Body of pancreas (tissue), 4 donors: ENCODE measurements at regions not wholly inside any gene's neighbourhood (a gene's known extent, or its start where the extent isn't known, plus 50 kb on each side); places are given as distances from the start of the nearest gene placed in this dataset.

ENCODE experiments used
- ATAC-seq: fragments of 150-250 bp; one replicate; pipeline ENCODE4 v1.9.1; 2016
- DNase-seq, 4 donors: peaks; one replicate each; pipeline ENCODE4 v3.0.0-alpha.2; 2019
- H3K27ac ChIP-seq, 4 donors: fragments of 200-600 bp; sonication (generic); 1 replicate in 3 of 4; 2 replicates in 1 of 4; pipeline versions ENCODE4 v1.5.1 to v1.6.1; 2016 to 2019; ENCODE audit warnings: mild to moderate bottlenecking in 1 of 4, mixed read lengths in 1 of 4, moderate library complexity in 1 of 4
- H3K27me3 ChIP-seq, 2 donors: fragments of 200-600 bp; sonication (generic); one replicate each; pipeline ENCODE4 v1.6.0; 2016; ENCODE audit warnings: mild to moderate bottlenecking in 1 of 2
- H3K36me3 ChIP-seq, 2 donors: fragments of 200-600 bp; sonication (generic); replicated peaks in 1 of 2; 2 replicates each; pipeline ENCODE4 v1.5.1; 2016; ENCODE audit warnings: low read depth in 2 of 2; ENCODE audit not compliant: insufficient read depth in 1 of 2
- H3K4me1 ChIP-seq: fragments of 200-600 bp; sonication (generic); one replicate; pipeline ENCODE4 v1.6.0; 2016
- H3K4me3 ChIP-seq, 2 donors: fragments of 200-600 bp; sonication (generic); 1 replicate in 1 of 2; 2 replicates in 1 of 2; pipeline ENCODE4 v1.5.1; 2016 to 2019
- H3K9me3 ChIP-seq, 3 donors: fragments of 200-600 bp; sonication (generic); 1 replicate in 2 of 3; 2 replicates in 1 of 3; pipeline ENCODE4 v1.5.1; 2016
- CTCF ChIP-seq, 7 experiments: fragments of 450-650 bp in 4 of 7; fragments of 200-600 bp in 3 of 7; sonication (generic) in 3 of 7; IDR thresholded peaks; one replicate each; pipeline ENCODE4 v1.5.1; 2016 to 2019; ENCODE audit warnings: antibody characterized with exemption in 7 of 7
- POLR2A ChIP-seq, 3 donors: fragments of 450-650 bp; IDR thresholded peaks; one replicate each; pipeline ENCODE4 v1.6.1; 2016; ENCODE audit warnings: antibody characterized with exemption in 3 of 3, mild to moderate bottlenecking in 2 of 3
- WGBS, 2 donors: methylation state at CpG; one replicate each; pipeline ENCODE4 v1.1.5; 2017; 5-methylcytosine and 5-hydroxymethylcytosine counted together
- intact Hi-C: fragments of 100-400 bp; cut with DNase I; formaldehyde crosslinking; loops from one replicate; pipeline ENCODE4 v1.15.1; 2023

- Histone ChIP-seq H3K9me3 (no peaks in the 10 kb centered on the region), H3K4me3 (no peak overlapping the region), H3K27me3 (no peaks in the 10 kb centered on the region), H3K27ac (no peak overlapping the region), H3K36me3 (no peaks in the 10 kb centered on the region), H3K4me1 (no peaks in the 10 kb centered on the region)
- ATAC-seq: no peak
- no peak for DNase-seq
- intact Hi-C loops: no loop called here
- TF ChIP-seq POLR2A (IDR thresholded peaks at IDR 0.05) (no peak), CTCF (IDR thresholded peaks at IDR 0.05) (no peak)
- WGBS, 2 donors: 54 to 64% methylated on average over 3 of the region's 3 CpGs
Measured at GRCh38 chr2:41621095-41621494, 426.7 kb upstream of the PKDCC start.

GRCh38 chr2:41621563-41621962 is 426.3 kb upstream of the PKDCC start:
- TF ChIP-seq CTCF (IDR thresholded peaks at IDR 0.05): no peak
- no peak for TF ChIP-seq POLR2A (IDR thresholded peaks at IDR 0.05)
- no peaks in the 10 kb centered on the region for H3K27me3 ChIP-seq
- WGBS, 2 donors: 39 to 47% methylated on average over 3 of the region's 3 CpGs
- no peak for ATAC-seq
- DNase-seq: no peak
- H3K27ac ChIP-seq: no peak overlapping the region
- H3K36me3 ChIP-seq: no peaks in the 10 kb centered on the region
- H3K4me3 ChIP-seq: no peak overlapping the region
- no peaks in the 10 kb centered on the region for H3K4me1 ChIP-seq
- intact Hi-C loops: no loop called here
- no peaks in the 10 kb centered on the region for H3K9me3 ChIP-seq

GRCh38 chr2:41622301-41622700 is 425.5 kb upstream of the PKDCC start:
- 72 to 82% methylated on average over 5 of the region's 5 CpGs for WGBS, 2 donors
- DNase-seq: no peak
- no peak for ATAC-seq

GRCh38 chr2:41626936-41627335 is 420.9 kb upstream of the PKDCC start:
- DNase-seq (no peak), ATAC-seq (no peak)
- Histone ChIP-seq H3K27me3 (no peaks in the 10 kb centered on the region), H3K27ac (no peak overlapping the region), H3K4me3 (no peak overlapping the region), H3K4me1 (no peaks in the 10 kb centered on the region), H3K9me3 (no peaks in the 10 kb centered on the region), H3K36me3 (no peaks in the 10 kb centered on the region)
- TF ChIP-seq CTCF (IDR thresholded peaks at IDR 0.05): no peak
- no peak for TF ChIP-seq POLR2A (IDR thresholded peaks at IDR 0.05)
- intact Hi-C loops: no loop called here
- 65 to 82% methylated on average over 2 of the region's 2 CpGs for WGBS, 2 donors

More at GRCh38 chr2:41622301-41622700, 425.5 kb upstream of the PKDCC start:
- Histone ChIP-seq H3K27ac (no peak overlapping the region), H3K36me3 (no peaks in the 10 kb centered on the region), H3K9me3 (no peaks in the 10 kb centered on the region), H3K4me3 (no peak overlapping the region), H3K27me3 (no peaks in the 10 kb centered on the region), H3K4me1 (no peaks in the 10 kb centered on the region)
- intact Hi-C loops: no loop called here
- TF ChIP-seq POLR2A (IDR thresholded peaks at IDR 0.05) (no peak), CTCF (IDR thresholded peaks at IDR 0.05) (no peak)

- TF ChIP-seq CTCF (IDR thresholded peaks at IDR 0.05) (no peak), POLR2A (IDR thresholded peaks at IDR 0.05) (no peak)
- no peaks in the 10 kb centered on the region for H3K9me3 ChIP-seq
- no peak overlapping the region for H3K4me3 ChIP-seq
- H3K4me1 ChIP-seq: no peaks in the 10 kb centered on the region
- H3K36me3 ChIP-seq: no peaks in the 10 kb centered on the region
- H3K27me3 ChIP-seq: no peaks in the 10 kb centered on the region
- WGBS, 2 donors: 52 to 61% methylated on average over 2 of the region's 2 CpGs
- no peak for ATAC-seq
- no peak overlapping the region for H3K27ac ChIP-seq
- no peak for DNase-seq
- intact Hi-C loops: no loop called here
Measured at GRCh38 chr2:41634686-41635085, 413.1 kb upstream of the PKDCC start.
